ENCODE measurements at regions not wholly inside any gene's neighbourhood (a gene's known extent, or its start where the extent isn't known, plus 50 kb on each side); places are given as distances from the start of the nearest gene placed in this dataset.

DNA sequence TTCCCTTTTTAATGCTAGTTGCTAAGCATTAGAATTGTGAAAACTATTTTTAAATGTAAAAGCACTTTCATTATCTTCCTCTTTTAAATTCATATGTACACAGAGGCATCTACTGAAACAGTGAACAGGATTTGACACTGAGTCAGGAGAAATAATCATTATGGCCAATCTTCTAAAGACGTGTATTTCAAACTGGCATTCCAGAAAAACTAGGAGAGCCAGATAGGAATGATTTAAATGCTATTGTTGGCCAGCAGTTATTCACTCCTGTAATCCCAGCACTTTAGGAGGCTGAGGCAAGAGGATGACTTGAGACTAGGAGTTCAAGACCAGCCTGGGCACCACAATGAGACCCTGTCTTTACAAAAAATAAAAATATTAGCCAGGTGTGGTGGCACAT lies 67.6 kb upstream of the RAP2B start:
- TF ChIP-seq FOXK2 (IDR thresholded peaks at IDR 0.05) (no peak), SUZ12 (IDR thresholded peaks at IDR 0.05) (no peak), NFRKB (IDR thresholded peaks at IDR 0.05) (no peak), TARDBP (IDR thresholded peaks at IDR 0.05) (no peak), FOXM1 (IDR thresholded peaks at IDR 0.05; ENCODE audit: borderline replicate concordance) (no peak)
